ENCODE measurements at regions not wholly inside any gene's neighbourhood (a gene's known extent, or its start where the extent isn't known, plus 50 kb on each side); places are given as distances from the start of the nearest gene placed in this dataset.

DNA sequence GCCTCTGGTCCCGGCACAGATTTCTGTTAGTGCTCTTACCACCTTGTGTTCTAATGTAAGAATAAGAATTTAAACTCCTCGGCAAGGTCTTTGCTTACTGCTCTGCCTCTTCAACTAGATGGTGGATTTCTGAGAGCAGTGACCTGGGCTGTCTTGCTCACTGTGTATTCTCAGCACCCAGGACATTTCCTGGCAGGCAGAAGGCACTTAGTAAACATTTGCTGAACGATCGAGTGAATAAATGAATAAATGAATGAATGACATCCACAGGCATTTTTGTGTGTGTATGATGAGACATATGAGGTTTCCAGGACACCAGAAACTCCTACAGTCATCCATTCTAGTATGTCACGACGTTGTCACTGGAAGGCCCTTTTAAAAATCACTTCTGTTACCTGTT, 143.2 kb downstream of the BOD1 start (continued):
- TF ChIP-seq, protein P1, sequence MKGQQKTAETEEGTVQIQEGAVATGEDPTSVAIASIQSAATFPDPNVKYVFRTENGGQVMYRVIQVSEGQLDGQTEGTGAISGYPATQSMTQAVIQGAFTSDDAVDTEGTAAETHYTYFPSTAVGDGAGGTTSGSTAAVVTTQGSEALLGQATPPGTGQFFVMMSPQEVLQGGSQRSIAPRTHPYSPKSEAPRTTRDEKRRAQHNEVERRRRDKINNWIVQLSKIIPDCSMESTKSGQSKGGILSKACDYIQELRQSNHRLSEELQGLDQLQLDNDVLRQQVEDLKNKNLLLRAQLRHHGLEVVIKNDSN (IDR thresholded peaks at IDR 0.05; ENCODE audit: borderline replicate concordance, low read depth): no peak
- TF ChIP-seq EP300 (IDR thresholded peaks at IDR 0.05; ENCODE audit: borderline replicate concordance in 1 of 2, low read depth in 1 of 2, low read length in 1 of 2) (no peak), MEF2A (IDR thresholded peaks at IDR 0.05; ENCODE audit: borderline replicate concordance, low read depth) (no peak), SMC3 (IDR thresholded peaks at IDR 0.05; ENCODE audit: low read depth, low read length) (no peak), POLR2AphosphoS5 (IDR thresholded peaks at IDR 0.05; ENCODE audit: low read depth, low read length) (no peak), RCOR1 (IDR thresholded peaks at IDR 0.05; ENCODE audit: low read length) (no peak)
- TF ChIP-seq, protein P2, sequence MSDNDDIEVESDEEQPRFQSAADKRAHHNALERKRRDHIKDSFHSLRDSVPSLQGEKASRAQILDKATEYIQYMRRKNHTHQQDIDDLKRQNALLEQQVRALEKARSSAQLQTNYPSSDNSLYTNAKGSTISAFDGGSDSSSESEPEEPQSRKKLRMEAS (IDR thresholded peaks at IDR 0.05; ENCODE audit: low read depth): no peak

DNA sequence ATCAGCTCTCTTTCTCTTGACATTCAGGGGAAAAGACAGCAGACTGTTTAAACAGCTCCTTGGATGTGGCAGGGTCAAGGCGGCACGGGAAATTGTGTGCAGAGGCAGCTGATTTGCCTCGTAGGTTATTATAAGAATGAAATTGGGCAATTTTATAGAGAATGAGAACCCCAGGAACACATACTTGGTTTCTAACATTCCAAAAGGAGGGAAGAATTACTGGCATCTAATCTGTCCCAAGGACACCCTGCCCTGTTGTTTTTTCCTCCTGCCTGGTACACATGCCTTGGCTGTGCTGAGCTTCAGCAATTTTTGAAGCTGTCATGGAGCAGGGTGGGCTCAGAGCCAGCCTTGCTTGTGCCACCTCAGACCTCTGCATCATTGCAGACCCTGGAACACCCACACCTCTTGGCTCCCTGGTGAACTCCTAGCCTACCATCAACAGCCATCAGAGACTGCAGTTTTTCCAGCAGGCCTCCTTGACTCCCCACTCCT, 143.6 kb downstream of the BOD1 start:
- Histone ChIP-seq H3K4me2 (peak overlapping the region; percentile 49; the same call in 1 of the 2 replicates), H4K20me1 (ENCODE audit: insufficient read depth) (no peaks in the 10 kb centered on the region), H3K4me1 (ENCODE audit: control insufficient read depth in 1 of 2, insufficient read depth in 2 of 2, low read depth in 1 of 2, low read length in 1 of 2) (peaks cover 0 to 13% of the 10 kb centered on the region in 2 experiments; a peak in 2 of 4 replicates), H3K79me2 (ENCODE audit: insufficient read depth) (no peaks in the 10 kb centered on the region), H3K36me3 (replicated peaks in 1 of 2; ENCODE audit: control insufficient read depth in 1 of 2, insufficient read depth in 2 of 2, low read length in 1 of 2) (no peaks in the 10 kb centered on the region), H3K9me3 (no peaks in the 10 kb centered on the region), H3F3A (replicated peaks; ENCODE audit: insufficient read depth) (peaks cover 12% of the 10 kb centered on the region), H3K4me3 (ENCODE audit: low read depth in 2 of 2, low read length in 1 of 2) (0 out of 4 replicates have a peak overlapping the region, but pooled peaks of 1 of the 2 experiments have one; percentile 6), H3K9me2 (no peaks in the 10 kb centered on the region), H3K27me3 (ENCODE audit: insufficient read depth) (no peaks in the 10 kb centered on the region), H3K27ac (ENCODE audit: low read depth in 2 of 2, low read length in 1 of 2) (peak overlapping the region in 1 of 2 experiments; percentile 82; a peak in 2 of 4 replicates), H2AFZ (ENCODE audit: low read depth) (peak overlapping the region; percentile 9; the same call in 1 of the 2 replicates), H3K9ac (peak overlapping the region; percentile 11; the same call in 1 of the 2 replicates)
- DNase-seq: no peak
- ChIA-PET POLR2A (no interaction called here), CTCF (no interaction called here)
- no peak for TF ChIP-seq RFX5 (IDR thresholded peaks at IDR 0.05; ENCODE audit: low read length)
- no peak for TF ChIP-seq NFIC (IDR thresholded peaks at IDR 0.05; ENCODE audit: borderline replicate concordance)
- TF ChIP-seq, protein P3, sequence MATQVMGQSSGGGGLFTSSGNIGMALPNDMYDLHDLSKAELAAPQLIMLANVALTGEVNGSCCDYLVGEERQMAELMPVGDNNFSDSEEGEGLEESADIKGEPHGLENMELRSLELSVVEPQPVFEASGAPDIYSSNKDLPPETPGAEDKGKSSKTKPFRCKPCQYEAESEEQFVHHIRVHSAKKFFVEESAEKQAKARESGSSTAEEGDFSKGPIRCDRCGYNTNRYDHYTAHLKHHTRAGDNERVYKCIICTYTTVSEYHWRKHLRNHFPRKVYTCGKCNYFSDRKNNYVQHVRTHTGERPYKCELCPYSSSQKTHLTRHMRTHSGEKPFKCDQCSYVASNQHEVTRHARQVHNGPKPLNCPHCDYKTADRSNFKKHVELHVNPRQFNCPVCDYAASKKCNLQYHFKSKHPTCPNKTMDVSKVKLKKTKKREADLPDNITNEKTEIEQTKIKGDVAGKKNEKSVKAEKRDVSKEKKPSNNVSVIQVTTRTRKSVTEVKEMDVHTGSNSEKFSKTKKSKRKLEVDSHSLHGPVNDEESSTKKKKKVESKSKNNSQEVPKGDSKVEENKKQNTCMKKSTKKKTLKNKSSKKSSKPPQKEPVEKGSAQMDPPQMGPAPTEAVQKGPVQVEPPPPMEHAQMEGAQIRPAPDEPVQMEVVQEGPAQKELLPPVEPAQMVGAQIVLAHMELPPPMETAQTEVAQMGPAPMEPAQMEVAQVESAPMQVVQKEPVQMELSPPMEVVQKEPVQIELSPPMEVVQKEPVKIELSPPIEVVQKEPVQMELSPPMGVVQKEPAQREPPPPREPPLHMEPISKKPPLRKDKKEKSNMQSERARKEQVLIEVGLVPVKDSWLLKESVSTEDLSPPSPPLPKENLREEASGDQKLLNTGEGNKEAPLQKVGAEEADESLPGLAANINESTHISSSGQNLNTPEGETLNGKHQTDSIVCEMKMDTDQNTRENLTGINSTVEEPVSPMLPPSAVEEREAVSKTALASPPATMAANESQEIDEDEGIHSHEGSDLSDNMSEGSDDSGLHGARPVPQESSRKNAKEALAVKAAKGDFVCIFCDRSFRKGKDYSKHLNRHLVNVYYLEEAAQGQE (IDR thresholded peaks at IDR 0.05; ENCODE audit: low read depth, low read length): no peak
- TF ChIP-seq, protein P4, sequence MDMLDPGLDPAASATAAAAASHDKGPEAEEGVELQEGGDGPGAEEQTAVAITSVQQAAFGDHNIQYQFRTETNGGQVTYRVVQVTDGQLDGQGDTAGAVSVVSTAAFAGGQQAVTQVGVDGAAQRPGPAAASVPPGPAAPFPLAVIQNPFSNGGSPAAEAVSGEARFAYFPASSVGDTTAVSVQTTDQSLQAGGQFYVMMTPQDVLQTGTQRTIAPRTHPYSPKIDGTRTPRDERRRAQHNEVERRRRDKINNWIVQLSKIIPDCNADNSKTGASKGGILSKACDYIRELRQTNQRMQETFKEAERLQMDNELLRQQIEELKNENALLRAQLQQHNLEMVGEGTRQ (IDR thresholded peaks at IDR 0.05; ENCODE audit: borderline replicate concordance, low read depth, low read length): no peak
- TF ChIP-seq, protein P5, sequence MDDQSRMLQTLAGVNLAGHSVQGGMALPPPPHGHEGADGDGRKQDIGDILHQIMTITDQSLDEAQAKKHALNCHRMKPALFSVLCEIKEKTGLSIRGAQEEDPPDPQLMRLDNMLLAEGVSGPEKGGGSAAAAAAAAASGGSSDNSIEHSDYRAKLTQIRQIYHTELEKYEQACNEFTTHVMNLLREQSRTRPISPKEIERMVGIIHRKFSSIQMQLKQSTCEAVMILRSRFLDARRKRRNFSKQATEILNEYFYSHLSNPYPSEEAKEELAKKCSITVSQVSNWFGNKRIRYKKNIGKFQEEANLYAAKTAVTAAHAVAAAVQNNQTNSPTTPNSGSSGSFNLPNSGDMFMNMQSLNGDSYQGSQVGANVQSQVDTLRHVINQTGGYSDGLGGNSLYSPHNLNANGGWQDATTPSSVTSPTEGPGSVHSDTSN (IDR thresholded peaks at IDR 0.05): no peak
- TF ChIP-seq TCF12 (IDR thresholded peaks at IDR 0.05): no peak
- no peak for TF ChIP-seq RXRA (IDR thresholded peaks at IDR 0.05; ENCODE audit: borderline replicate concordance, low read depth)
- TF ChIP-seq YY1 (IDR thresholded peaks at IDR 0.05; ENCODE audit: low read depth): no peak
- TF ChIP-seq GABPA (IDR thresholded peaks at IDR 0.05; ENCODE audit: low read depth): no peak
- TF ChIP-seq TEAD4 (IDR thresholded peaks at IDR 0.05; ENCODE audit: borderline replicate concordance, insufficient read depth): no peak
- TF ChIP-seq SIN3A (IDR thresholded peaks at IDR 0.05; ENCODE audit: borderline replicate concordance, low read depth, low read length): no peak
- no peak for TF ChIP-seq FOSL2 (IDR thresholded peaks at IDR 0.05; ENCODE audit: borderline replicate concordance, low read depth)
- TF ChIP-seq FOXM1 (IDR thresholded peaks at IDR 0.05; ENCODE audit: low read depth): no peak
- no peak for TF ChIP-seq EZH2phosphoT487 (IDR thresholded peaks at IDR 0.05; ENCODE audit: borderline replicate concordance, low read depth)
- no peak for TF ChIP-seq GATA2 (CRISPR knock-in tag; IDR thresholded peaks at IDR 0.05)
- TF ChIP-seq MXI1 (IDR thresholded peaks at IDR 0.05; ENCODE audit: low read depth, low read length): no peak
- no peak for TF ChIP-seq CHD2 (IDR thresholded peaks at IDR 0.05; ENCODE audit: low read length, partially characterized antibody)
- WGBS (ENCODE audit: low lambda C conversion rate): 67% methylated on average over 3 of the region's 3 CpGs
